GM23338 (cell line): ENCODE measurements at regions not wholly inside any gene's neighbourhood (a gene's known extent, or its start where the extent isn't known, plus 50 kb on each side); places are given as distances from the start of the nearest gene placed in this dataset.

Experiments
- ATAC-seq: fragments of 200-7000 bp; cut with Tn5 transposase; 3 replicates; pipeline ENCODE4 v1.9.1; 2020
- DNase-seq: peaks from one replicate; pipeline ENCODE4 v3.0.0-alpha.2; 2015; ENCODE audit warnings: low spot score
- H2AFZ ChIP-seq: fragments of 200-600 bp; sonication (generic); 2 replicates; pipeline ENCODE4 v1.8.0; 2016; ENCODE audit warnings: antibody characterized with exemption, mild to moderate bottlenecking, moderate library complexity
- H3F3A ChIP-seq: fragments of 200-600 bp; sonication (generic); replicated peaks from 2 replicates; pipeline ENCODE4 v1.8.0; 2017; ENCODE audit warnings: antibody characterized with exemption, mixed run types, low read depth
- H3K27ac ChIP-seq: fragments of 200-600 bp; sonication (generic); 2 replicates; pipeline ENCODE4 v1.6.1; 2016; ENCODE audit warnings: low read depth
- H3K27me3 ChIP-seq: fragments of 200-600 bp; sonication (generic); 2 replicates; pipeline ENCODE4 v1.8.0; 2016; ENCODE audit warnings: mild to moderate bottlenecking, mixed run types, moderate library complexity; ENCODE audit not compliant: insufficient read depth
- H3K36me3 ChIP-seq: fragments of 200-600 bp; sonication (generic); 2 replicates; pipeline ENCODE4 v1.8.0; 2016; ENCODE audit warnings: mild to moderate bottlenecking; ENCODE audit not compliant: insufficient read depth
- H3K4me1 ChIP-seq: fragments of 200-600 bp; sonication (generic); 2 replicates; pipeline ENCODE4 v1.8.0; 2016; ENCODE audit warnings: mild to moderate bottlenecking, moderate library complexity; ENCODE audit not compliant: insufficient read depth
- H3K4me2 ChIP-seq: fragments of 200-600 bp; sonication (generic); 2 replicates; pipeline ENCODE4 v1.7.1; 2017; ENCODE audit warnings: mixed run types
- H3K4me3 ChIP-seq: fragments of 200-600 bp; sonication (generic); 2 replicates; pipeline ENCODE4 v1.6.1; 2016; ENCODE audit warnings: mixed run types
- H3K79me2 ChIP-seq: fragments of 200-600 bp; sonication (generic); replicated peaks from 2 replicates; pipeline ENCODE4 v1.8.0; 2017; ENCODE audit warnings: mild to moderate bottlenecking; ENCODE audit not compliant: insufficient read depth
- H3K9me2 ChIP-seq: fragments of 200-600 bp; sonication (generic); 2 replicates; pipeline ENCODE4 v1.8.0; 2017; ENCODE audit not compliant: insufficient read depth
- H4K20me1 ChIP-seq: fragments of 200-600 bp; sonication (generic); replicated peaks from 2 replicates; pipeline ENCODE4 v1.8.0; 2017; ENCODE audit warnings: mild to moderate bottlenecking; ENCODE audit not compliant: insufficient read depth
- H3K27ac Mint-ChIP-seq: 2 replicates; pipeline ENCODE4 v1.8.0; 2020; ENCODE audit warnings: inconsistent platforms, mild to moderate bottlenecking, moderate library complexity, mixed read lengths
- H3K27me3 Mint-ChIP-seq: 3 replicates; pipeline ENCODE4 v1.8.0; 2022; ENCODE audit warnings: low read depth, mild to moderate bottlenecking, moderate library complexity, mixed read lengths, inconsistent platforms; ENCODE audit not compliant: insufficient read depth, poor library complexity
- H3K36me3 Mint-ChIP-seq: 3 replicates; pipeline ENCODE4 v1.8.0; 2021; ENCODE audit warnings: low read depth, mild to moderate bottlenecking, inconsistent platforms, moderate library complexity, mixed read lengths
- H3K4me1 Mint-ChIP-seq: 3 replicates; pipeline ENCODE4 v1.8.0; 2020; ENCODE audit warnings: mild to moderate bottlenecking, inconsistent platforms, mixed read lengths
- H3K4me3 Mint-ChIP-seq: 3 replicates; pipeline ENCODE4 v1.8.0; 2021; ENCODE audit warnings: moderate library complexity, mild to moderate bottlenecking, inconsistent platforms, mixed read lengths
- H3K9me3 Mint-ChIP-seq: 3 replicates; pipeline ENCODE4 v1.8.0; 2020; ENCODE audit warnings: moderate library complexity, mild to moderate bottlenecking, inconsistent platforms, mixed read lengths
- CREB1 ChIP-seq: fragments of 250-450 bp; sonication (Bioruptor Pico); IDR thresholded peaks from 2 replicates; pipeline ENCODE4 v1.5.0; 2020; ENCODE audit warnings: low read depth, mild to moderate bottlenecking, moderate library complexity
- CTCF ChIP-seq, 2 experiments: fragments of 200-600 bp in 1 of 2; sonication (generic) in 1 of 2; conservative IDR thresholded peaks; 2 replicates each; pipeline versions ENCODE4 v1.5.1 to v1.6.1; 2016 to 2017; ENCODE audit warnings: antibody characterized with exemption in 2 of 2, low read depth in 2 of 2, mild to moderate bottlenecking in 2 of 2, moderate library complexity in 1 of 2
- ETS1 ChIP-seq: IDR thresholded peaks from 2 replicates; pipeline ENCODE4 v1.6.1; 2016; ENCODE audit warnings: antibody characterized with exemption
- EZH2 ChIP-seq: fragments of 200-600 bp; sonication (generic); IDR thresholded peaks from one replicate; pipeline ENCODE4 v1.8.0; 2017; ENCODE audit warnings: antibody characterized with exemption, mild to moderate bottlenecking, low read depth; ENCODE audit not compliant: unreplicated experiment
- EZH2phosphoT487 ChIP-seq: fragments of 200-600 bp; sonication (generic); IDR thresholded peaks from one replicate; pipeline ENCODE4 v1.8.1; 2018; ENCODE audit warnings: antibody characterized with exemption; ENCODE audit not compliant: unreplicated experiment
- NANOG ChIP-seq: IDR thresholded peaks from 2 replicates; pipeline ENCODE4 v1.6.1; 2016; ENCODE audit warnings: antibody characterized with exemption, borderline replicate concordance
- POLR2AphosphoS5 ChIP-seq: IDR thresholded peaks from 2 replicates; pipeline ENCODE4 v1.6.1; 2016; ENCODE audit warnings: antibody characterized with exemption, low read depth
- REST ChIP-seq: IDR thresholded peaks from one replicate; pipeline ENCODE4 v1.6.1; 2018; ENCODE audit warnings: antibody characterized with exemption; ENCODE audit not compliant: unreplicated experiment
- STAT1 ChIP-seq: IDR thresholded peaks from one replicate; pipeline ENCODE4 v1.6.1; 2016; ENCODE audit warnings: antibody characterized with exemption; ENCODE audit not compliant: unreplicated experiment
- ZNF331 ChIP-seq: fragments of 250-450 bp; sonication (Bioruptor Pico); IDR thresholded peaks from 2 replicates; pipeline ENCODE4 v1.5.0; 2020; ENCODE audit warnings: low read depth, mild to moderate bottlenecking, moderate library complexity

GRCh38 chr17:77466596-77467223 is 325.9 kb downstream of the SEC14L1 start (continued):
- TF ChIP-seq NANOG (no peak), CREB1 (no peak), POLR2AphosphoS5 (no peak), ZNF331 (CRISPR knock-in tag) (no peak), ETS1 (no peak)

- peaks cover 39% of the 10 kb centered on the region for H3K27me3 Mint-ChIP-seq
- Histone ChIP-seq H3K4me1 (peaks cover 58% of the 10 kb centered on the region), H3K79me2 (peaks cover 77% of the 10 kb centered on the region), H3K4me2 (peak overlapping the region; percentile 81; the same call in 1 of the 2 replicates), H3F3A (peaks cover 38% of the 10 kb centered on the region), H2AFZ (no peak overlapping the region), H3K27me3 (no peaks in the 10 kb centered on the region), H4K20me1 (no peaks in the 10 kb centered on the region; the same call in 1 of the 2 replicates), H3K4me3 (no peak overlapping the region), H3K36me3 (no peaks in the 10 kb centered on the region), H3K27ac (no peak overlapping the region), H3K9me2 (peaks cover 9% of the 10 kb centered on the region)
- H3K4me3 Mint-ChIP-seq, result no peak overlapping the region; the same call in 2 of the 3 replicates
- TF ChIP-seq EZH2 (no peak), ETS1 (no peak), CTCF (conservative IDR thresholded peaks at IDR 0.05; ENCODE audit: low read depth in 2 of 2) (no peak), REST (no peak), EZH2phosphoT487 (no peak), CREB1 (no peak), STAT1 (no peak)
- H3K9me3 Mint-ChIP-seq, result no peaks in the 10 kb centered on the region; the same call in 2 of the 3 replicates
- DNase-seq, result no peak
- ATAC-seq, result no peak
- H3K36me3 Mint-ChIP-seq, result peaks cover 47% of the 10 kb centered on the region
- H3K27ac Mint-ChIP-seq, result peak overlapping the region; percentile 74
- H3K4me1 Mint-ChIP-seq, result peaks cover 79% of the 10 kb centered on the region
These were observed 326.8 kb downstream of the SEC14L1 start for GRCh38 chr17:77467521-77467920.
